ENCODE measurements at regions not wholly inside any gene's neighbourhood (a gene's known extent, or its start where the extent isn't known, plus 50 kb on each side); places are given as distances from the start of the nearest gene placed in this dataset.

DNA sequence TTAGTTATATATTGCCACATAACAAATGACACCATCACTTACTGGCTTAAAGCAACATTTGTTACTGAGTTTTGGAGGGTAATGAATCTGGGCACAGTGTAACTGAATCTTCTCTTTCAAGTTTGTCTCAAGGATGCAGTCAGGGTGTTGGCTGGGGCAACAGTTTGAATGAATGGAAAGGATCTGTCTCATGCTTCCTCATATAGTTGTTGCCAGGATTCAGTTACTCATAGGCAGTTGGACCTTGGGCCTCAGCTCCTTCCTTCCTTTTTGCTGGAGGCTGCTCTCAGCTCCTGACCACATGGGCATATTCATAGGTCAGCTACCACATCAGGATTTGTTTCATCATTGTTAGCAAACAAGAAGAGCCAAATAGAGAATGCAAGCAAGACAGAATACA, 466.1 kb upstream of the MC4R start:
- TF ChIP-seq, protein P1, sequence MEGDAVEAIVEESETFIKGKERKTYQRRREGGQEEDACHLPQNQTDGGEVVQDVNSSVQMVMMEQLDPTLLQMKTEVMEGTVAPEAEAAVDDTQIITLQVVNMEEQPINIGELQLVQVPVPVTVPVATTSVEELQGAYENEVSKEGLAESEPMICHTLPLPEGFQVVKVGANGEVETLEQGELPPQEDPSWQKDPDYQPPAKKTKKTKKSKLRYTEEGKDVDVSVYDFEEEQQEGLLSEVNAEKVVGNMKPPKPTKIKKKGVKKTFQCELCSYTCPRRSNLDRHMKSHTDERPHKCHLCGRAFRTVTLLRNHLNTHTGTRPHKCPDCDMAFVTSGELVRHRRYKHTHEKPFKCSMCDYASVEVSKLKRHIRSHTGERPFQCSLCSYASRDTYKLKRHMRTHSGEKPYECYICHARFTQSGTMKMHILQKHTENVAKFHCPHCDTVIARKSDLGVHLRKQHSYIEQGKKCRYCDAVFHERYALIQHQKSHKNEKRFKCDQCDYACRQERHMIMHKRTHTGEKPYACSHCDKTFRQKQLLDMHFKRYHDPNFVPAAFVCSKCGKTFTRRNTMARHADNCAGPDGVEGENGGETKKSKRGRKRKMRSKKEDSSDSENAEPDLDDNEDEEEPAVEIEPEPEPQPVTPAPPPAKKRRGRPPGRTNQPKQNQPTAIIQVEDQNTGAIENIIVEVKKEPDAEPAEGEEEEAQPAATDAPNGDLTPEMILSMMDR (IDR thresholded peaks at IDR 0.05): no peak
- TF ChIP-seq ZFX (IDR thresholded peaks at IDR 0.05; ENCODE audit: borderline replicate concordance): no peak
